Endothelial cell (in vitro differentiated cells): ENCODE measurements at regions not wholly inside any gene's neighbourhood (a gene's known extent, or its start where the extent isn't known, plus 50 kb on each side); places are given as distances from the start of the nearest gene placed in this dataset.

Experiments used
- DNase-seq: peaks from one replicate; pipeline ENCODE4 v3.0.0; 2021; ENCODE audit warnings: low spot score
- H3K27ac Mint-ChIP-seq: one replicate; pipeline ENCODE4 v1.8.0; 2021; ENCODE audit warnings: mixed read lengths, inconsistent platforms; ENCODE audit not compliant: unreplicated experiment
- H3K27me3 Mint-ChIP-seq: one replicate; pipeline ENCODE4 v1.8.0; 2021; ENCODE audit warnings: mild to moderate bottlenecking, moderate library complexity, mixed read lengths, inconsistent platforms; ENCODE audit not compliant: unreplicated experiment
- H3K36me3 Mint-ChIP-seq: one replicate; pipeline ENCODE4 v1.8.0; 2021; ENCODE audit warnings: mild to moderate bottlenecking, low read depth, mixed read lengths, inconsistent platforms; ENCODE audit not compliant: unreplicated experiment
- H3K4me1 Mint-ChIP-seq: one replicate; pipeline ENCODE4 v1.8.0; 2021; ENCODE audit warnings: mild to moderate bottlenecking, mixed read lengths, inconsistent platforms; ENCODE audit not compliant: unreplicated experiment
- H3K4me3 Mint-ChIP-seq: one replicate; pipeline ENCODE4 v1.8.0; 2021; ENCODE audit warnings: mild to moderate bottlenecking, mixed read lengths, inconsistent platforms; ENCODE audit not compliant: unreplicated experiment
- H3K9me3 Mint-ChIP-seq: one replicate; pipeline ENCODE4 v1.8.0; 2021; ENCODE audit warnings: mixed read lengths, inconsistent platforms; ENCODE audit not compliant: unreplicated experiment
- CTCF ChIP-seq: fragments of 200-600 bp; sonication (generic); IDR thresholded peaks from one replicate; pipeline ENCODE4 v1.5.0; 2021; ENCODE audit warnings: antibody characterized with exemption; ENCODE audit not compliant: unreplicated experiment

DNA sequence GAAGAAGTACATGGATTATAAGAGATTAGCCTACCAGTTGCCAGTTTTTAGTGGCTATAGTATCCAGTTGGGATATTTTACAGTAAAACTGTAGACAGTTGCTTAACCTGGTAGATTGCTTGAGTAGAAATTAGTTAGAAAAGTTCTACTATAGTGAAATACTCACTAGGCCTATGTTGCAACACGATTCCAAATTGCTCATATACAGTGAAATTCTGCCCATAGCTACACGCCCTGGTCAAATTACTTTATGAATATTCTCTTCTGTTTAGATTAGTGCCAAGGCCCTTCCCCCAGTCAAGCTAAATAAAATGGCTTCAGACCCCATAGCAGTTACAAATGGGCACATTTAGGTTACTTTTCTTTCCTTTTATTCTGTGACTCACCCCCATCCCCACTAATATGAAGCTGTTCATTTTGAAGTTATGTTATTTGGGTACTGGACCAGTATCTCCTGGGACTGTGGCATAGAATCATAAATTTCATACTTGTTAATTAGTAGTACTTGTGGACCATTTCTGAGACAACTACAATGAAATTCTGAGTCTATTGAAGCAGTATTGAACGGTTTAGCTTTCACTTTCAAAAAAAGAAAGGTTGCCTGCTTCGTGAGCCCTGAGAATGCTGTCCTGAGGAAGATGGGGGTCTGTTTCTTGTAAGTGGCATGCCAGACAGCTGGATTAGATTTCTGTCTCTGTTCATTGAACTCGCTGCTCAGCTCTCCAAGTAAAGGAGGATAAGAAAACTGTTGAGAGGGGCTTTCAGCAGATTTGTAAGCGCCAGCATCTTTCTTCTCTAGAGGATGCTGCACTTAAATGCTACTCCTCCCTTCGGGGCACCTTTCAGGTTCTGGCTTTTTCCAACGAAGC, 65.8 kb upstream of the CFAP20DC start:
- no peaks in the 10 kb centered on the region for H3K36me3 Mint-ChIP-seq
- no peak overlapping the region for H3K4me3 Mint-ChIP-seq
- peaks cover 1% of the 10 kb centered on the region for H3K27me3 Mint-ChIP-seq
- TF ChIP-seq CTCF = no peak
- H3K4me1 Mint-ChIP-seq = no peaks in the 10 kb centered on the region
- H3K9me3 Mint-ChIP-seq = peaks cover 5% of the 10 kb centered on the region
- no peak for DNase-seq
- H3K27ac Mint-ChIP-seq = no peak overlapping the region

DNA sequence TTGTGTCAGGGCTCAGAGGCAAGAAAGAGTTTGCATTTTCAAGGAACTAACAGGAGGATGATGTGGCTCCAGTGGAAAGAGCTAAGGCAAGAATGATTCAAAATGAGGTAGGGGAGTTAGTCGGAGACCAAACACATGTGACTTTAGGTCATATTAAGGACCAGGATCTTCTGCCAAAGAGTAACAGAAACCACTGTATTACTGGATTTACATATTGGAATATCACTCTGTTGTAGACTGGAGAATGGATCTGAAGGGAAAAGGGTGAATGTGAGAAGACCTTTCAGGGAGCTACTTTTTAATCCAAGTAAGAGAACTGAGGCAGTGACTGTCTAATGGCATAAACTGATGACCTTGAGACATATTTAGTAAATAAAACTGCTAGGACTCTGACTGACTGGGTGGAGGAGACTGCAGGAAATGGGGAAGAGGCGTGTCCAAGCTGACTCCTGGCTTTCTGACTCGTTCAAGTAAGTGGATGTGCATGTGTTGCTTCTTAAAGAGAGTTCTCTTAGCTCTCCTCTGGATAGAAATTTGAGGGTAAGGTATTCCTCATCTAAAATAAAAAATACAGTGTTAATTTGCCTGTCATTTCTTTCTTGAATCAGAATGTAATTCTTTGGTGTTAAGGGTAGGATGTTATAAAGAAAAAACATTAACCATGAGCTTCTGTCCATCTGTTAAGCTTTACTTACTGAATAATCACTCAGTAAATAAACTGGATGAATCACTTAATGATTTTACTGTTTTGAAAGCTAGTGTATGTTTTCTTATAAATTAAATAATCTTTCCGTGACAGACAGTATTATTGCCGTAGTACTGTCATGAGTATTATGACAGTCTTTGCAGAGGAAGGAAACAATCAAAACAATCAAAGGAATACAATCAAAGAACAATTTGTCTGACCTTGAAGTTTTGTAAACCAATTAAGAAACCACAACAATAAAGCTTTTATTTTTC, 58.3 kb upstream of the CFAP20DC start:
- H3K4me3 Mint-ChIP-seq = no peak overlapping the region
- no peak for TF ChIP-seq CTCF
- DNase-seq = no peak
- H3K27me3 Mint-ChIP-seq = peaks cover 1% of the 10 kb centered on the region
- H3K36me3 Mint-ChIP-seq = no peaks in the 10 kb centered on the region
- H3K4me1 Mint-ChIP-seq = no peaks in the 10 kb centered on the region
- H3K27ac Mint-ChIP-seq = no peak overlapping the region
- H3K9me3 Mint-ChIP-seq = peaks cover 3% of the 10 kb centered on the region

- Mint-ChIP-seq H3K9me3 (no peaks in the 10 kb centered on the region), H3K27ac (no peak overlapping the region), H3K4me3 (no peak overlapping the region), H3K27me3 (peaks cover 1% of the 10 kb centered on the region), H3K4me1 (no peaks in the 10 kb centered on the region), H3K36me3 (no peaks in the 10 kb centered on the region)
- no peak for TF ChIP-seq CTCF
- no peak for DNase-seq
Measured at GRCh38 chr3:59106085-59106648, 56.3 kb upstream of the CFAP20DC start.

DNA sequence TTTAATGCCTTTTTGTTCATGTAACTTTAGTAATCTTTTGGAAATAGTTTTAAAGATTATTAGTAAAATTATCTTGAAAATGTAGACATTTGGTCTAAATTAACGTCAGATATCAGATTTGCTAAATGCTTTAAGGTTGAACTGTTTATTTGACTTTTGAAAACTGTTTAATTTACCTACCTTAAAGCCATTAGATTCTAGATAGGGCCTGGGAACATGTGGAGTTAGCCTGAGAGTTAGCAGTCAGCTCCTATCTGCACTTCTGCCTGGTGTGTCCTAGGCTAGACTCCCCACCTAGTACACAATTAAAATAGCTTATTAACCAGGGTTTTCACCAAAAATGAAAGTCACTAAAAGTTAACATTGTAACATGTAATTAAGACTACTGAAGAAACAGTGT, 53.7 kb upstream of the CFAP20DC start:
- Mint-ChIP-seq H3K36me3 (no peaks in the 10 kb centered on the region), H3K4me1 (no peaks in the 10 kb centered on the region), H3K9me3 (no peaks in the 10 kb centered on the region), H3K4me3 (no peak overlapping the region), H3K27me3 (no peaks in the 10 kb centered on the region), H3K27ac (no peak overlapping the region)
- no peak for TF ChIP-seq CTCF
- no peak for DNase-seq
